ENCODE measurements at regions not wholly inside any gene's neighbourhood (a gene's known extent, or its start where the extent isn't known, plus 50 kb on each side); places are given as distances from the start of the nearest gene placed in this dataset.
A peak's percentile ranks its signal among the peaks of the same experiment; 100 is the strongest.

DNA sequence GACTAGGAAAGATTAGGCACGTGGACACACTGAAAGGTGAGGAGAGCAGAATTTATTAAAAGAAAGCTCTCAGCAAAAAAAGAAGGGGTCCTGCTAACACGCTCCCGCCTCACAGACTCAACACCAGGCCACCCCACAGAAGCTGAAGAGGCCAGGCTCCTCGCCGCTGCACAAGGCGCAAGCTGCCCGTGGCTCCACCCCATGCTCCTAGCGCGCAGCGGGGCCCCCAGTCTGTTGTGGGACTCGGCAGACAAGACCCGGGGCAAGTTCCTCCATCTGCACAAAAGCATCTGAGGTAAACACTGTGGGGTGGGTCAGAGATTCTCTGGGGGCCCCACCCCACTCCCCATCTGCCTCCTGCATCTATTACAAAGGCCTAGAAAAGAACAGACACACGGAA is 1462.4 kb downstream of the EFNB2 start:
- DNase-seq: no peak

DNA sequence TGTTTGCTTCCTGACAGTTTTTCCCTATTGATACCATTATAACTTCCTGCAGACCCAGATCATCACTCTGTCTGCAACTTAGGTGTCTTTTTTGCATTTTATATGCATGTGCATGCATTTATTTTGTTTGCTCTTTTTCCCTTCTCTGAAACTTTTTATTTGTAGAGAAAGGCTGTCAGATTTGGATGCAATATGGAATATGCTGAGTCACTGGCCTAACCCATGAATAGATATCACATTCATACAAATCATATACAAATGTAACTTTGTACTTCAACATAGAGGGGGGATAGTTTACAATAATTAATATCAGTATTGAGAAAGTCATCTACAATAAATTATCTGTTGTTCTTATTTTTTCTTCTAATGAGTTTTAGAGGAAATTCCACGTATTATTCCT is 1465.0 kb downstream of the EFNB2 start:
- no peak for DNase-seq

DNA sequence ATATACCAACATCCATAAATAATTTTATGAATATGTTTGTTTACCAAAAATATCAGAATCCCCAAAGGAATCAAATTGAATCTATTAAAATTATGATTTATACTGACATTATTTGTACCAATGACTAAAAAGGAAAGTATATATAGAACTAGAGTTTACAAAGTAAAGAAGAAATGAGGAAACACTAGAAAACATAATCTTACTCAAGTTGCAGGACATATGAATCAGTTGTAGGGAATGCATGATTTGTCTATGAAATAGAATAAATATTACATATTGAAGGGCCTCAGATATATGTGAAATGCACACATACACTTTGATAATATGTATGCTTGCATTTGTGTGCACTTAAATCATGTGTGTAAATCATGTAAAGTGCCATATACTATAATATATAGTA is 1466.4 kb downstream of the EFNB2 start:
- no peak for DNase-seq

DNA sequence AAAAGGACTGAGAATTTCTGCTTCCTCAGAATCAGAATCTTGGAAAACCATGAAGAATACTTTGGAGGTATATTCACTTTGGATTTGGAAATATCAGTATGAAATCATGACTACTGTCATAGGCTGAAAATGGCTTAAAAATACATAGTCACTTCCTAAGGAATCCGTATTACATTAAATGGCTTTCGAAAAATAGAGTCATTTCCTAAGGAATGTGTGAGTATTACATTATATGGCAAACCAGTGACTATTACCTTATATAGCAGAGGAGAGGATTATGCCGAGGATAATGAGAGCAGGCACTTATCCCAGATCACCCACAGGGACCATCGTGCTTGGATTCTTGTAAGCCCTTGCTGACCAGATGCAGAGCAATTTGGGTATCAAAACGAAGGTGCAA is 1471.8 kb downstream of the EFNB2 start:
- DNase-seq: no peak

DNA sequence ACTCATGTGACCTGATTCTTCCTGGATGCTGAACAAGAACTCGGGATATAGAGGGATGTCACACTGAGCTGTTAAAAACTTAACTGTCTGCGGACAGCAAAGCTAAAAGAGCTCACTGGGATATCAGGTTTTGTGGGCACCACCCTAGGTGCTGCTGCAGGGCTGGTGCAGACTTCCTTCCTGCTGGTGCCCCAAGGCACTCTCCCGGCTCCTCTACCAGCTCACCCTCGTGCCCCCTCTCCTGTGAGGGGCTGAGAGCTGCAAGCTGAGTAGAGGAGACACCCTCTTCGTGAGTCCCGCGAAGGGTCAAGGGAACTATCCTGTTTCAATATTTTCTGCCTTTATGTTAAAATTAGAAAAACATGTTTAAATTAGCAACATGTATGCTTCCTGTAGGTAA is 1475.7 kb downstream of the EFNB2 start:
- DNase-seq: no peak

DNA sequence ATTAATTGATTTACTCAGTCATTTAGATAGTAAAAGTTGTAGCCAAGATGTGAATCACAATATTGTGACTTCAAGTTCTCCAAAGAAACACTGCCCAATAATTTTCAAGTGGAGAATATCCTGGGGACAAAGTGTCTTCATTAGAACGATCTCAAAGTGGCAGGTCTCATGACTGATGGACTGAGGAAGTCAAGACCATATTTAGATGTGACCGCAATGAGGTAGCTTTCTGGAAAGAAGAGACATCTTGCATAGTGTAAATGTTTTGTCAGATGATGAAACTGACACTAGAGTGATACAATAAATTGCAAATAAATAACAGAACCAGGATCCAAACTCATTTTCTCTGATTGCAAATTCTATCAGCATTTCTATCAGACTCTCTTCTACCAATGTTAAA is 1476.9 kb downstream of the EFNB2 start:
- no peak for DNase-seq

DNA sequence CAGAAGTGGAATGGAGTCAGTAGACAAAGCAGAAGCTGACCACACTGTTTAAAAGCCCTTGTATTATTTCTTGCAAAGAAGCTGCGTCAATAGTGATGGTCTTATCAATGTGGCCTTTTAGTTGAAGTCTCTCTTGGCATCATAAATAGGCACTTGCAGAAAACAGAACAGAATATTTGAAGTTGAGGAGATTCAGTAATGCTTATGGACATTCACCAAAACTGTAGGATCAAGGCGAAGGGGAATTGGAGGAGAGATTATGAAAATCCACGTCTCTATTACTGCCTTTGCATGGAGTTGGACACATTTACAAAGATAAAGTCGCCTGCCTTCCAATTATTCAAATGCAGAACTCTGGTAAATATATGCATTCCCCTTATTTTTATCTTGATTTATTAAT is 1482.8 kb downstream of the EFNB2 start:
- DNase-seq: no peak

DNA sequence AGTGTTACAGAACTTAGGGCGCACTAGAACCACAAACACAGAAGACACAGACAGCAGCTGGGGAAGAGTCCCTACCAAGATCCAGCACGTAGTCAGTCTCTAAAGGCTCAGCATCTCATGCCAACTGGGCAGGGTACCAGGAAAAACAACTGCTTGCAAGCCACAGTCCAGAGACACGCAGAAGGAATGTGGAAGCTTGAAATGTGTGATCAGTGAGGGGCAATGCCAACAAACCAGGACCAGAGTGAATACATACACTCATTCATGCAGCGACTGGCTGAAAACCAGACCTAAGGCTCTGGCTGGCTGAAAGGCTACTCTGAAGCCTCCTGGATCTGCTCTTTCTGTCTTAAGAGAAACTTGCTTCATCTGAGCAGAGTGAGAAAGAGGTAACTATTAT is 1484.8 kb downstream of the EFNB2 start:
- DNase-seq: no peak

DNA sequence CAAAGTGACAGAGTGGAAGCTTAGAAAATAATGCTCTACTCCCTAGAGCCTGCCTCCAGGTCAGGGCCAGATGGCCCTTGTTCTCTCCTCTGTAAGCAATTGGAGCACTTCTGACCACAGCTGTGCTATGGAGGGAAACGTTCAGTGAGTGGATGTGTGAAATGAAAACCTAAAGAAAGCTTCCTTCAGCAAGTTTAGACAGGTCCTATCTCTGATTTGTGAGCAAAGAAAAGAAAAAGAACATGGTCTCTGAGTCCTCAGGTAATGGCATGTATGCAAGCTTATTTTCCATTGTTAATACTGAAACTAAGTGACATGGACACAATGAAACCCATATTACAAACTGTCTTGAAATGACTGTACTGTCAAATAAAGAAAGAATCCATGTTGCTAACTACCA is 1486.8 kb downstream of the EFNB2 start:
- no peak for DNase-seq

DNA sequence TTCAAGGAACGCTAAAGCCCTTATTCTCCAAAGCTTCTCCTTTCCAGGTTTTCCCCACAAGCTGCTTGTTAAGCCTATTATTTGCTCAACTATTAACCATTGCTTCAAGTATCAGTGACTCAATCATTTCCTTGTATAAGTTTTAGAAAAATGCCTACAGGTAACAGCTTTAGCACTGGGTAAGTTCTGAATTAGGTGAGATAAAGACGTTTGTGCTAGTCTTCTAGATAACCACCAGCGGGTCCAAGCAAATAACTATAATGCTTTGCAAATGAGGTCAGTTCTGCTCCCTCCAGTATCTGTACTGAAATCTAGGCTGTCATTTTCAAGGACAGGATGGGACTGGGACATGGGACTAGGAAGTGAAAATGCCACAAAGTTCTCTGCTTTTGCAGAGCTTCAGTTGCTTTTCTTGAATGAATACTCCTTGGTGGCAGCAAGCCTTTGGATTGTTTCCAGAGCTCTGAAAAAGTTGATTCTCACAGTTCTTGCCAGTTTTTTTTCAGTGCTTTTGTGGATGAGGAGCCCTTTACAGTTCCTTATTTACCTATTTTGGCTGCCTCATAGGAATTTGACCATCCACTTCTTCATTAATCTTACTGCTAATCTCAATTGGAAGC is 1487.7 kb downstream of the EFNB2 start:
- no peak for DNase-seq

DNA sequence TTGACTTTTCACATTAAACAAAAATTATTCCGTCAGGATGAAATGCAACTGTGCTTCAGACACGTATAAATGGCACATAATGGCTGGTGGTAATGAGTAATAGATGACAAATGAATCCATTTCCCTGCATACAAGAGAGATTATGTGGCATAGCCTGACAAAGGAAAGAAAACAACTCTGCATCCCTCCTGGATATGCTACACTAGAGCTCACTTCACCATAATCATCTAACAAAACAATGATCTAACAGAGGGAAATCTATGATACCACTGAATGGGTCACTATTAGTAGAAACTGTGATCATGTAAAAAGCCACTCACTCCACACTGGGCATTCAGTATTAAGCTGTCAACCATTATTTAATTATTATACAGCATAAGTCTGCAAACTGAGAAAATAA is 1498.4 kb downstream of the EFNB2 start:
- no peak for DNase-seq

DNA sequence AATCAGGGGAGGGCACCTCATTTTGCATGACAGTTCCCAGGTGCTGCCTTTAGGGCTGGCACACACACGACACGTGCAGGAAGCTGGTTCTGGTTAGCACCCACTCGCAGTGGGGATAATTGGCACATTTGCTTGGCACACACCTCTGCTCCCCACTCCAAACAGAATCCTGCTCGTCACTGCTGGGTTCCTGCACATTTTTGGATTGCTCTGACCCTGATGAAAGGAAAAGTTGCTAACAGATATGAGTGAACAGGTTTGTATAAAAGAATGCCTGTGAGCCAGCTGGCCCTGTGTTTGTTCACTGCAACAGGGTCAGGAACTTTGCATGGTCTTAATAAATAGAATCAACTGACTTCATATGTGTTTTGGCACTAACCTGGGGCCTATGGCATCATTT is 1500.4 kb downstream of the EFNB2 start:
- no peak for DNase-seq

DNA sequence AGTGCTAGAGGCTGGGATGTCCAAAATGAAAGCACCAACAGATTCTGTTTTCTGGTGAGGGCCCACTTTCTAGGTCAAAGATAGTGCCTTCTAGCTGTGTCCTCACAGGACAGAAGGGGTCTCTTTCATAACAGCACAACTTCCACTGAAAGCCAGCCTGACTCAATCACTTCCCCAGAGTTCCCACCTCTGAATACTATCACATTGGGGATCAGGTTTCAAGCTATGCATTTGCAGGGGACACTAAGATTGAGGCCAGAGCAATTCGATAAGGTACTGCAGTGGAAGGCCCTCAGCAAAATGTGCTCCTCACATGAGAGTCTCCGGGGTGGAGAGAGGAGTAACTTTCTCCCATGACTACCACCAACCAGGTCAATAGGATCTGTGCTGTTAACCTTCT is 1501.5 kb downstream of the EFNB2 start:
- no peak for DNase-seq

DNA sequence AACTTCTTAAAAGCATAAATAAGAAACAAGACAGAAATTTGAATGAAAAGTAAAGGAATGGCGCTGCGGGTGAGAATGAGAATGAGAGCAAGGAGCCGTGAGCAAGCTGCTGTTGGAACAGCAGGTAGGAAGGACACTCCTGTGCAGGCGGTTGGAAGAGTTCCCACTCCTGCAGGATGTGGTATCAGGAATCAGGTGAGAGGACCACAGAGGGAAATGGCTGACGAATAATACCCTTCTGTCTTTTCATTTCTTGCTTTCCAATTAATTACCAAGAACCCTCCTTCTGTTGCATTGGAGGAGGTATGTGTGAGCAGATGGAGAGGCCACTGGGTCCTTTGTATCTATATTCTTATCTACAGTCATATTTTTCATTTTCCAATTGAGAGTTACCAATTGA is 1504.2 kb downstream of the EFNB2 start:
- DNase-seq: no peak

DNA sequence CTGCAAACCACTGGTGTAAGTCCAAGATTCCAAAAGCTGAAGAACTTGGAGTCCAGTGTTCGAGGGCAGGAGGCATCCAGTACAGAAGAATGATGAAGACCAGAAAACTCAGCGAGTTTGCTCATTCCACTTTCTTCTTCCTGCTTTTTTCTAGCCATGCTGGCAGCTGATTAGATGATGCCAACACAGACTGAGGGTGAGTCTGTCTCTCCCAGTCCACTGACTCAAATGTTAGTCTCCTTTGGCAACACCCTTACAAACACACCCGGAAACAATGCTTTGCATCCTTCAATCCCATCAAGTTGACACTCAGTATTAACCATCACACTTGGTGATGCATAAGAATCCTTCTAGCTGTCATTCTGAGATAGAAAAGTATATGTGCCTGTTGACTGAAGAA is 1504.6 kb downstream of the EFNB2 start:
- DNase-seq: no peak

DNA sequence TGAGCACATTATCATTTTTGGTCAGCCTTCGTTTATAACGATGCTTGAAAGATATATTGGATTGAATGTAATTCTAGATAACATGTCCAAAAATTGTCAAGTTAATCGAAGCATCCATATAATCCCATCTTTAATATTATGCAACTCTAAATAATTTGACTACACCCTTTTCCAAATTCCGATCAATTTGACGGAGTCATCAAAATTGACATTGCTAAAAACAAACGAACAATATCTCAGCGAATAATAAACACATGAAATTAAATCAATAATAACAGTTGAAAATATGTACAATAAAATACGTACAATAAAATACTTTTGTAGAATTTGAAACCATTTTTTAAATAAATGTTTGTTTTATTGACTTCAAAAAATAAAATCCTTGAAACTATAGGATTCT is 1516.4 kb downstream of the EFNB2 start:
- DNase-seq: no peak

DNA sequence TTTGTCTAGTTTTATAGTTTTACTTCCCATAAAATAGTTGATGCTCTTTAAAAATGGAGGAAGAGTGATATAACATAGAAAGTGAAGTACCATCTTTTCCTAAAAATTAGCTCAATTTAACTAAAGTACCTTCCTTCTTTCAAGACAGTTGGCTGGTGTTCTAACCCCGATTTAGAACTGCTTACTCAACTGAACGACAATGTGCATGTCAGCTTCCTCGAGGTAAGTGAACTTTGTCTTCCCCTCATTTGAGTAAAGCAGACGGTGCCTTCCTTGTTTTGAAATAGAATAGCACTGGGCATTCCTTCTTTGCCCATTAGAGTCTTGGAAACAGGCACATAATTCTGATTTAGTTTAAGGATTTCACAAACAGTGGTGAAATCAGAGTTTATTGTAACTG is 1519.2 kb downstream of the EFNB2 start:
- DNase-seq: peak in 1 of 2 donors; percentile 1

DNA sequence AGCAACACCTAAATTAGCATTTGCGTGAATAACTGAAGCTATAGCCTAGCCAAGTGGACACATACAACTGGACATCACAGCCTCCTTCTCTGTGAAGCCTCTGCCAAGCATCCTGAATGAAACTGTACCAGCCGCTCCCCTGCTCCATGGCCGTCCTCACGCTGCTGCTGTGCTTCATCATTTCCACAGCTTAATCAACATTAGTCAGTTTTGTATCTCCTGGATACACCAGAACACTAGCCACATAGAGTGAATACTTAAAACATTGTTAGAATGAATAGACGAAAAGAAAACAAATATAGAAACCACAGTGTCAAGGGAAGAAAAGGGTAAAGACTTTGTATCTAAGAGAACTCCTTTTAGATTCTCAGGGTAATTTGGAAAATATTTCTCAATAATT is 1526.9 kb downstream of the EFNB2 start:
- no peak for DNase-seq

DNA sequence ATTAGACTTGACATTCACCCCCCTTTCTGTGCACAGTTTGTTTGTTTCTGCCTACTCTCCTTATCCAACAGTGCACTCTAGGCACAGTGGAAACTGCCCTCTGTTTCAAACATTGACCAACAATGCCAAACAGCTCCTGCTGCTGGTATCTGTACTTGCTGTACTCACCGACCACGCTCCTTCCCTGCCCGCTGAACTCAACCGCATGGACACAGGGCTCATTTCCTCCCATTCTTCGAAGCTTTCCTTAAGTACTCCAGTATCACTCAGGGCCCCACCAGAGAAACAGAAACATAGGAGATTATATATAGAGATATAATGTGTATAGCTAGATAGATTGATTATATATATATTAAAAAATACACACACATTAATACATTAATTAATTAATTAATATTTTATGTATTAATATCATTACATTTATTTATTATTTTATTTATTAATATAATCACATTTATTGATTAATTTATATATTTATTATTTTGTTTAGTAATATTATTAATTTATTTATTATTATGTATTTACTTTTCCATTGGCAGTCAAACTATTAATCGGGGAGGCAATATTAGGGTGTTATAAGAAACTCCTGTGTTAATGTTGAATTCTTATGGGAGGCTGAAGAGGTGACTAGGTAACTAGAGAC is 1528.2 kb downstream of the EFNB2 start:
- DNase-seq: no peak

DNA sequence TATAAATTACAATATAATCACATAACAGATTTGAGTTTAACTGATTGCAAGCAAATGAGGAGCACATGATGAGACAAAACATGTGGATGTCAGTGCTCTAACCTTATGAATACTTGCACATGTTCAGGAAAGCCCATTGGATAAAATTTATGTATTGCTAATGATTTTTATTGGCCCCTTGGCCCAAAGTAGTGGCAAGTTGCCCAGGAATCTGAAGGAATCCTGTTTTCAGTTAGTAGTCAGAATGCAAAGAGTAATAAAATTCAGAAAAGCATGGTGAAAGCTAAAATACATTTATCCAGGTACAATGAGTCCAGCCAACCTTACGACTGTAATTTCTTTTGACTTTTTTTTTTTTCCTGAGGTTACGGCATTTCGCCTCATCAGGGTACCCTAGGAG is 1539.4 kb downstream of the EFNB2 start:
- DNase-seq: no peak

DNA sequence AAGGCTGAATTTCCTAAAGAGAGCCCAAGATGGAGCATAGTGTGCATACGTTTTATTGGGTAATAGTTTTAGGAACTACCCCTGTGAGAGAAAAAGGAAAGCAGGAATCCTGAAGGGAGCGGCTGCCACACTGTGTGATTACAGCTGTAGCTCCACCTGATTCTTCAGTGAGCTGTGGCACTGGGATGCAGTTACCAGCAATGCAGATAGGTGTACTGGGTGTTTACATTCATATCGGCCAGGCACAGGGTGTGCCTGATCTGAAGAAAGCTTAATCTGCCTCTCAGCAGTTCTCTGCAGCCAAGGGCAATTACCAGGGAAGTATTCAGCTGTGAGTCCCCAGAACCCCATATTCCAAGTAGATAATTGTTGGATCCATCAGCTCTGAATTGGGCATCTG is 1541.8 kb downstream of the EFNB2 start:
- no peak for DNase-seq

DNA sequence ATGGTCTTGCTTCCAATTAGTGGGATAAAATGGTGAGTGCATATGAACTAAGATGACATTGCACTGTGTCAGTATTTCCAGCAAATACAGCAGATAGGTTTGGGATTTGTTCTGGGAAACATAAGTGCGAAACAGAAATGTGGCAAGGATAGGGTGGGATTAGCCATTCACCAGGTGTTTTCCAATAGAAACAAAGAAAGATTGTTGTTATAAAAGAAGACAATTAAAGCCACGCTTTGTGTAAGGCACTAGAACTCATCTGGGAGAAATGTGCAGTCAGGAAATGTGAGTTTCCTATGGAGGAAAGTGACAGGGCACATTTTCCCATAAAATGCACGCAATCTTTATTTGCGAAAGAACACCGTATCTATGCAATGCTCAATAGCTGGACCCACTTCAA is 1547.8 kb downstream of the EFNB2 start:
- DNase-seq: no peak

DNA sequence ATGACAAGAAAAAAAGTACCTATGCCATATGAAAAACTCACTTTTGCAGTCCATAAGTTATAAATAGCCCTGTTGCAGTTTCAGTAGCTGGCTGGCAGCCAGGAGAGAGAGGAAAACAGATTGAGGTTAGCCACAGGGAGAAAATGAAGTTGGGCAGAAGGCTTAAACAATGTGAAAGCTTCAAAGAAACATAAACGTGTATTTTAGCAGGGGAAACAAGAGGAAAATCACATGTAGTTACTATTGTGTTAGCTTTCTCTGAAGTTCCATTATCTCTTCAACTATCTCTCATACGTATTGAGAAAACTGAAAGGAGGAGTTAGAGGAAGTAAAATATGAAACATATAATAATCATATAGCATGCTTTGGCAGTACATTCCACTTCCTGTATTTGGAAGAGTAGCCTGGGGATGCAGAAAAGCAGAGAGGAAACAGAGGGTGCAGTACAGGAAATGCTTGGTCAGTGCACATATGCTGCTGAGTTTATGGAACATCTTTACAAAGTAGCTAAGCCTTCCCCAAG is 1551.1 kb downstream of the EFNB2 start:
- DNase-seq: peak; percentile 41 to 47

DNA sequence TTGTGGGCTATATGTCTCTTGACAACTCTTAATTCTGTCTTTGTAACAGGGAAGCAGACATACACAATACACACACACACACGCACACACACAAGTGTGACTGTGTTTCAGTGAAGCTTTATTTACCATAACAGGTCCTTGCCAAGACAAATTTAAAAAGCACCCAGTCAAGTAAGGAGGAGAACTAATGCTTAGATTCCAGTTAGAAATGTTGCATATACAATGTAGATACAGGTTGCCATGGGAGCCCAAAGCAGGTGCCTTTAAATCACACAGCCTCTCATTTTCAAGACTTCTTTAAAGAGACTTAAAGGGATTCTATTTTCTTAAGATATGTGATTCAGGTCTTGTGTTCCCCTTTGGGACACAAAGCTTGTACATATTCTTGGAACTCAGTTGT is 1551.9 kb downstream of the EFNB2 start:
- no peak for DNase-seq

DNA sequence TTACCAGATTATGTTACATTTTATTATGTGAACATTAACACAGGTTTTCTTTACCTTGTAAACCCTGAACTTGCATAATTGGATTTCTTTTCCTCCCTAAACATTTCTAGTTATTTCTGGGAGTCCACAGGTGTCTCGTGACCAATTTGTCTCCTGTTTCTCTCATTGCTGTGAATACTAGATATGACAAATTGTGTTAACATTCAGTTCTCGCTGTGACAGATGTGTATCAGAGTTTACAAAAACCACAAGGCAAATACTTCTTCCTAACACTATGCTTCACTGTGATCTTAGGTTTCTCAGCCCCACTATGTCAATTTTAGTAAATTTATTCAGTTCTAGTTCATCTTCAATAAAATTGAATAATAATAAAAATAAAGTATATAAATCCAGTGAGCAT is 1554.9 kb downstream of the EFNB2 start:
- DNase-seq: no peak

Data from inflammatory macrophage treated with lipopolysaccharide for 1 hour (primary cell).